ENCODE measurements at regions not wholly inside any gene's neighbourhood (a gene's known extent, or its start where the extent isn't known, plus 50 kb on each side); places are given as distances from the start of the nearest gene placed in this dataset.
"Not testable (repeated sequence)": the region's sequence is repeated elsewhere in the genome, so short reads cannot be mapped to it uniquely, and the experiment has no call there.

GRCh38 chrX:94288972-94289371 is 615.0 kb downstream of the FAM133A start:
- no peak for DNase-seq (ENCODE audit: extremely low read depth, low read depth)
- TF ChIP-seq CTCF (IDR thresholded peaks at IDR 0.05; ENCODE audit: low read depth, low read length), result no peak

- TF ChIP-seq CTCF (IDR thresholded peaks at IDR 0.05; ENCODE audit: low read depth, low read length), result no peak
Measured at GRCh38 chrX:94302446-94302845, 628.4 kb downstream of the FAM133A start.

DNA sequence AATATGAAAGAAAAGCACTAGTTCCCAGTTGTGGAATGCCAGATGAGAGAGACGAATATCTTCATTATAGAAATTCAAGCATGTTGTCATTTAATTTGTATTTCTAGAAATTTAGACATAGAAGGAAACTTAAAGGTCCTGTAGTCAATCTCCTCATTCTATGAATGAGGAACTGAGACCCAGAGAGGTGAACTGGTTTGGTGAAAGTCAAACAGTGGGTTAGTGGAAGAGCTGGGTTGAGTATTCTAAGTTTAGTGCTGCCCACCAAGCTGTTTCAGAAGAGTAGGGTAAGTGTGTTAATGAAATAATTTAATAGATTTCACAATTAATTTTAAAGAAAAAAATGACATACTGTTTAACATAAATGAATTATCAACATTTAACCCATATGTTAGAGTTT is 655.2 kb downstream of the FAM133A start:
- TF ChIP-seq CTCF (IDR thresholded peaks at IDR 0.05; ENCODE audit: low read depth, low read length), result no peak
- no peak for DNase-seq (ENCODE audit: extremely low read depth, low read depth)

More at GRCh38 chrX:94302446-94302845, 628.4 kb downstream of the FAM133A start:
- DNase-seq (ENCODE audit: extremely low read depth, low read depth), result no peak

DNA sequence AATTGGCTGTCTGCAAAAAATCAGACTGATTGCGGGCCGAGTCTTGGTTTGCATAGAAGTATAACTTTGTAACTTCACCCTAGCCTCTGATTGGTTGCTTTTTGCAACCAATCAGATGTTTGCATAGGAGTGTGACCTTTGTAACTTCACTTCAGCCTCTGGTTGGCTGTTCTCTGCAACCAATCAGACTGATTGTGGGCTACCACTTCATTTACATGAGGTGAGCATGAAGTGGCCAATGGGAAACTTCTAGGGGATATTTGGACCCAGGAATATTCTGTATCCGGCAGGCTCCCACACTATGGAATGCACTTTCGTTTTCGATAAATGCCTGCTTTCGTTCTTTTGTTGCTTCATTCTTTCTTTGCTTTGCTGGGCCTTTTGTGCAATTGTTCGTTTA is 667.7 kb downstream of the FAM133A start:
- not testable (repeated sequence) for DNase-seq (ENCODE audit: extremely low read depth, low read depth)

DNA sequence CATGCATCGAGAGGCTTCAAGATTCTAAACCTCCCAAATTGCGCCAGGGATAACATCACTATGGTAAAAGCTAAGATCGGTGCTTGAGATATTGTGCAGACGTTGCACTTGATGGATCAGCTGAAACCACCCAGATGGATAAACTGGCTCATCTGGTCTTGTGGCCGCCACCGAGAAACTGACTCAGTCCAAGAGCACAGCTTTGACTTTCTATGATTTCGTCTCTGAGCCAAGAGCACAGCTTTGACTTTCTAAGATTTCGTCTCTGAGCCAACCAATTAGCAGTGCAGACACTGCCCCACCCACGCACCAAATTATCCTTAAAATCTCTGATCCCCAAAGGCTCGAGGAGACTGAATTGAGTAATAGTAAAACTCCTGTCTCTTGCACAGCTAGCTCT is 687.2 kb downstream of the FAM133A start:
- no peak for DNase-seq (ENCODE audit: extremely low read depth, low read depth)
- no peak for TF ChIP-seq CTCF (IDR thresholded peaks at IDR 0.05; ENCODE audit: low read depth, low read length)

- DNase-seq (ENCODE audit: extremely low read depth, low read depth), result no peak
- TF ChIP-seq CTCF (IDR thresholded peaks at IDR 0.05; ENCODE audit: low read depth, low read length), result no peak
Measured at GRCh38 chrX:94365736-94366135, 691.7 kb downstream of the FAM133A start.

DNA sequence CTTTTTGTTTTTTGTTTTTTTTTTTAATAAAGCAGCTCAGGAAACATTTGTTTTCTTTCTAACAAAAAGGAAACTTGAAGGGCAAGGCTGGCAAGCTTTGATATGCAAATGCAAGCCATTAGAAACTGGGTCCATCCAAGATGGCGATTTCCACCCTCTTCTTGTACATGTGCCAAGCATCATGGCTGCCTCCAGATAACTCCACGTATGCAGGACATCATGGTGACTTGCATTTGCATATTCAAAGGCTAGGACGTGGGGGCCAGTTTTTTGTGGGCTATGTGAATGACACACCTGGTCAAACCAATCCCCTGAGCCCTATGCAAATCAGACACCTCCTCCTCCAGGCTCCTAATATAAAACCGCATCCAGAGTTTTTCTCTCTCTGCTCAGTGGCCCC is 692.6 kb downstream of the FAM133A start:
- no peak for DNase-seq (ENCODE audit: extremely low read depth, low read depth)
- no peak for TF ChIP-seq CTCF (IDR thresholded peaks at IDR 0.05; ENCODE audit: low read depth, low read length)

DNA sequence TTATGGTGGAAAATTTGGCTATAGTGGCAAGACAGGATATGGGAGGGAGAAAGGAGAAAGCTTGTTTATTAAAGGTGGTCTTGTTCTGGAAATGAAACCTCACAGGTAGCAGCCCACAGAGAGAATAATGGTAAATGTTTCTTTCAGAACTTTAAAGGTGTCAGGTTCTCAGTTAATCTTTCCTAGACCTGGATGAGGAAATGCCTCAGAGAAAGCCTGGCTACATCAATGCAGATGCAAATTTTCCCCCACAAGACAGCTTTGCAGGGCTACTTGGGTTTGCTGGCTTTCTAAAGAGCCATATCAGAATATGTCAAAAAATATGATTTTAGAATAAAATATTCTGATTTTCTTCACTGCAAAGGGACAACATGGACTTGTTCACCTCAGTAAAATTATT is 715.0 kb downstream of the FAM133A start:
- no peak for DNase-seq (ENCODE audit: extremely low read depth, low read depth)
- no peak for TF ChIP-seq CTCF (IDR thresholded peaks at IDR 0.05; ENCODE audit: low read depth, low read length)

All from AG09319 (cell line).